ENCODE measurements at regions not wholly inside any gene's neighbourhood (a gene's known extent, or its start where the extent isn't known, plus 50 kb on each side); places are given as distances from the start of the nearest gene placed in this dataset.

GRCh38 chr13:85445534-85445933 is 353.7 kb downstream of the SLITRK6 start:
- DNase-seq = no peak

GRCh38 chr13:85441975-85442374 is 357.2 kb downstream of the SLITRK6 start:
- DNase-seq = no peak

- no peak for DNase-seq
These were observed 357.9 kb downstream of the SLITRK6 start for GRCh38 chr13:85441364-85441763.

- no peak for DNase-seq
These were observed 363.2 kb downstream of the SLITRK6 start for GRCh38 chr13:85436029-85436428.

GRCh38 chr13:85434927-85435326 is 364.3 kb downstream of the SLITRK6 start:
- no peak for DNase-seq

GRCh38 chr13:85432881-85433280 is 366.3 kb downstream of the SLITRK6 start:
- DNase-seq = no peak

GRCh38 chr13:85431720-85432119 is 367.5 kb downstream of the SLITRK6 start:
- DNase-seq = no peak

GRCh38 chr13:85430216-85430794 is 368.9 kb downstream of the SLITRK6 start:
- DNase-seq = no peak

GRCh38 chr13:85427416-85427815 is 371.8 kb downstream of the SLITRK6 start:
- DNase-seq = no peak

- DNase-seq = no peak
These were observed 379.1 kb downstream of the SLITRK6 start for GRCh38 chr13:85420136-85420535.

- DNase-seq = no peak
These were observed 379.6 kb downstream of the SLITRK6 start for GRCh38 chr13:85419611-85420010.

GRCh38 chr13:85417807-85418206 is 381.4 kb downstream of the SLITRK6 start:
- no peak for DNase-seq

GRCh38 chr13:85413664-85414063 is 385.6 kb downstream of the SLITRK6 start:
- no peak for DNase-seq

GRCh38 chr13:85412448-85412847 is 386.8 kb downstream of the SLITRK6 start:
- DNase-seq = no peak

- no peak for DNase-seq
These were observed 387.6 kb downstream of the SLITRK6 start for GRCh38 chr13:85411591-85411990.

GRCh38 chr13:85408415-85408814 is 390.8 kb downstream of the SLITRK6 start:
- DNase-seq = no peak

- no peak for DNase-seq
These were observed 392.8 kb downstream of the SLITRK6 start for GRCh38 chr13:85406269-85406975.

- DNase-seq = no peak
These were observed 393.8 kb downstream of the SLITRK6 start for GRCh38 chr13:85405316-85405897.

- no peak for DNase-seq
These were observed 412.8 kb downstream of the SLITRK6 start for GRCh38 chr13:85386424-85386823.

- DNase-seq = no peak
These were observed 415.9 kb downstream of the SLITRK6 start for GRCh38 chr13:85383291-85383690.

- DNase-seq = no peak
These were observed 418.1 kb downstream of the SLITRK6 start for GRCh38 chr13:85381082-85381481.

GRCh38 chr13:85379991-85380390 is 419.2 kb downstream of the SLITRK6 start:
- DNase-seq = no peak

GRCh38 chr13:85379433-85379832 is 419.8 kb downstream of the SLITRK6 start:
- no peak for DNase-seq

- DNase-seq = no peak
These were observed 421.4 kb downstream of the SLITRK6 start for GRCh38 chr13:85377783-85378182.

Data from T-helper 9 cell (primary cell).